Endothelial cell (in vitro differentiated cells): ENCODE measurements at regions not wholly inside any gene's neighbourhood (a gene's known extent, or its start where the extent isn't known, plus 50 kb on each side); places are given as distances from the start of the nearest gene placed in this dataset.

Source experiments
- DNase-seq: peaks from one replicate; pipeline ENCODE4 v3.0.0; 2021; ENCODE audit warnings: low spot score
- H3K27ac Mint-ChIP-seq: one replicate; pipeline ENCODE4 v1.8.0; 2021; ENCODE audit warnings: mixed read lengths, inconsistent platforms; ENCODE audit not compliant: unreplicated experiment
- H3K27me3 Mint-ChIP-seq: one replicate; pipeline ENCODE4 v1.8.0; 2021; ENCODE audit warnings: mild to moderate bottlenecking, moderate library complexity, mixed read lengths, inconsistent platforms; ENCODE audit not compliant: unreplicated experiment
- H3K36me3 Mint-ChIP-seq: one replicate; pipeline ENCODE4 v1.8.0; 2021; ENCODE audit warnings: mild to moderate bottlenecking, low read depth, mixed read lengths, inconsistent platforms; ENCODE audit not compliant: unreplicated experiment
- H3K4me1 Mint-ChIP-seq: one replicate; pipeline ENCODE4 v1.8.0; 2021; ENCODE audit warnings: mild to moderate bottlenecking, mixed read lengths, inconsistent platforms; ENCODE audit not compliant: unreplicated experiment
- H3K4me3 Mint-ChIP-seq: one replicate; pipeline ENCODE4 v1.8.0; 2021; ENCODE audit warnings: mild to moderate bottlenecking, mixed read lengths, inconsistent platforms; ENCODE audit not compliant: unreplicated experiment
- H3K9me3 Mint-ChIP-seq: one replicate; pipeline ENCODE4 v1.8.0; 2021; ENCODE audit warnings: mixed read lengths, inconsistent platforms; ENCODE audit not compliant: unreplicated experiment
- CTCF ChIP-seq: fragments of 200-600 bp; sonication (generic); IDR thresholded peaks from one replicate; pipeline ENCODE4 v1.5.0; 2021; ENCODE audit warnings: antibody characterized with exemption; ENCODE audit not compliant: unreplicated experiment

- Mint-ChIP-seq H3K27me3 (peaks cover 2% of the 10 kb centered on the region), H3K9me3 (no peaks in the 10 kb centered on the region), H3K27ac (no peak overlapping the region), H3K4me1 (peaks cover 38% of the 10 kb centered on the region), H3K4me3 (no peak overlapping the region), H3K36me3 (no peaks in the 10 kb centered on the region)
- no peak for TF ChIP-seq CTCF
- no peak for DNase-seq
Measured at GRCh38 chr6:14440215-14440910, 322.8 kb downstream of the CD83 start.

GRCh38 chr6:14440940-14441781 is 323.6 kb downstream of the CD83 start:
- no peak for TF ChIP-seq CTCF
- Mint-ChIP-seq H3K4me1 (peaks cover 38% of the 10 kb centered on the region), H3K27ac (no peak overlapping the region), H3K4me3 (no peak overlapping the region), H3K36me3 (no peaks in the 10 kb centered on the region), H3K27me3 (peaks cover 2% of the 10 kb centered on the region), H3K9me3 (no peaks in the 10 kb centered on the region)
- no peak for DNase-seq

GRCh38 chr6:14442242-14442641 is 324.7 kb downstream of the CD83 start:
- no peak for TF ChIP-seq CTCF
- Mint-ChIP-seq H3K27me3 (peaks cover 2% of the 10 kb centered on the region), H3K9me3 (no peaks in the 10 kb centered on the region), H3K27ac (no peak overlapping the region), H3K4me1 (peaks cover 38% of the 10 kb centered on the region), H3K4me3 (no peak overlapping the region), H3K36me3 (no peaks in the 10 kb centered on the region)
- no peak for DNase-seq

- DNase-seq: no peak
- no peaks in the 10 kb centered on the region for H3K9me3 Mint-ChIP-seq
- H3K27ac Mint-ChIP-seq: no peak overlapping the region
- H3K27me3 Mint-ChIP-seq: peaks cover 2% of the 10 kb centered on the region
- no peak for TF ChIP-seq CTCF
- H3K4me3 Mint-ChIP-seq: no peak overlapping the region
- H3K36me3 Mint-ChIP-seq: no peaks in the 10 kb centered on the region
- peaks cover 38% of the 10 kb centered on the region for H3K4me1 Mint-ChIP-seq
Measured at GRCh38 chr6:14443629-14444268, 326.2 kb downstream of the CD83 start.
